GM12878 (cell line): ENCODE measurements at regions not wholly inside any gene's neighbourhood (a gene's known extent, or its start where the extent isn't known, plus 50 kb on each side); places are given as distances from the start of the nearest gene placed in this dataset.

Experiments used
- ATAC-seq: fragments of 200-7000 bp; cut with Tn5 transposase; 3 replicates; pipeline ENCODE4 v1.9.1; 2020; ENCODE audit warnings: mild to moderate bottlenecking, moderate library complexity
- BruUV-seq: library from RNA; stranded (reverse); fragments of 400-500 nt; replicated peaks from 2 replicates; lab custom pipeline; 2021; lab: Mats Ljungman, UMichigan
- CTCF ChIA-PET: fragments of 300-600 bp; sonication (Branson Sonifier 250); formaldehyde crosslinking; extraction: SDS; loops from one replicate; lab custom pipeline; 2021; ENCODE audit warnings: inconsistent platforms; lab: Yijun Ruan, JAX
- POLR2A ChIA-PET: fragments of 350-600 bp; formaldehyde crosslinking; extraction: SDS; loops from one replicate; lab custom pipeline; 2021; ENCODE audit warnings: inconsistent platforms; lab: Charles Lee
- RAD21 ChIA-PET: fragments of 300-600 bp; sonication (Branson Sonifier 250); formaldehyde crosslinking; loops from one replicate; lab custom pipeline; 2023; ENCODE audit warnings: antibody characterized with exemption; ENCODE audit not compliant: unreplicated experiment; lab: Charles Lee
- SMC1A ChIA-PET: fragments of 300-600 bp; sonication (Branson Sonifier 250); formaldehyde crosslinking; loops from one replicate; lab custom pipeline; 2023; ENCODE audit not compliant: unreplicated experiment, uncharacterized antibody; lab: Charles Lee
- DNase-seq: peaks from one replicate; pipeline ENCODE4 v3.0.0-alpha.2; 2011; ENCODE audit warnings: low read depth, low spot score
- FAIRE-seq: peaks from 3 replicates; lab custom pipeline; 2011; peaks lifted over from hg19 to GRCh38; lab: Jason Lieb, UNC
- H2AFZ ChIP-seq: 2 replicates; pipeline ENCODE4 v1.6.0; 2011; ENCODE audit warnings: low read depth, low read length, control low read depth; ENCODE audit not compliant: control insufficient read depth
- H3K27ac ChIP-seq: 2 replicates; pipeline ENCODE4 v1.5.1; 2011; ENCODE audit warnings: control low read depth; ENCODE audit not compliant: control insufficient read depth, insufficient read depth
- H3K27me3 ChIP-seq, 2 experiments: replicated peaks in 1 of 2; 2 replicates each; pipeline versions ENCODE4 v1.6.0 to v1.6.1; 2011; ENCODE audit warnings: low read length in 1 of 2; ENCODE audit not compliant: control insufficient read depth in 2 of 2, insufficient read depth in 2 of 2
- H3K36me3 ChIP-seq, 2 experiments: 2 replicates each; pipeline ENCODE4 v1.5.1; 2011; ENCODE audit warnings: low read length in 1 of 2; ENCODE audit not compliant: control insufficient read depth in 2 of 2, insufficient read depth in 2 of 2
- H3K4me1 ChIP-seq: 2 replicates; pipeline ENCODE4 v1.6.1; 2011; ENCODE audit warnings: mild to moderate bottlenecking, low read length, moderate library complexity, mixed read lengths; ENCODE audit not compliant: control insufficient read depth, insufficient read depth
- H3K4me2 ChIP-seq: 2 replicates; pipeline ENCODE4 v1.6.0; 2011; ENCODE audit warnings: control low read depth; ENCODE audit not compliant: control insufficient read depth, insufficient read depth
- H3K4me3 ChIP-seq: fragments of 200-600 bp; sonication (generic); 2 replicates; pipeline ENCODE4 v1.5.1; 2016
- H3K79me2 ChIP-seq: 2 replicates; pipeline ENCODE4 v1.6.0; 2011; ENCODE audit warnings: low read length; ENCODE audit not compliant: control insufficient read depth, insufficient read depth
- H3K9ac ChIP-seq: 2 replicates; pipeline ENCODE4 v1.8.0; 2011; ENCODE audit warnings: low read length, control low read depth, mixed read lengths; ENCODE audit not compliant: control insufficient read depth, insufficient read depth
- H3K9me3 ChIP-seq: replicated peaks from 3 replicates; pipeline ENCODE4 v1.5.1; 2011; ENCODE audit warnings: mild to moderate bottlenecking, low read length; ENCODE audit not compliant: control insufficient read depth, insufficient read depth
- H4K20me1 ChIP-seq: 2 replicates; pipeline ENCODE4 v1.6.0; 2011; ENCODE audit not compliant: control insufficient read depth, insufficient read depth
- ATF7 ChIP-seq: fragments of 450-650 bp; IDR thresholded peaks from 2 replicates; pipeline ENCODE4 v1.6.1; 2016; ENCODE audit warnings: low read depth, mild to moderate bottlenecking
- BHLHE40 ChIP-seq, 2 experiments: fragments of 450-650 bp in 1 of 2; IDR thresholded peaks; 2 replicates each; pipeline ENCODE4 v1.6.1; 2011 to 2017; ENCODE audit warnings: low read depth in 2 of 2, borderline replicate concordance in 1 of 2, improper control_type of control experiment in 1 of 2, low read length in 1 of 2, mild to moderate bottlenecking in 1 of 2
- EZH2 ChIP-seq: IDR thresholded peaks from 2 replicates; pipeline ENCODE4 v1.6.1; 2012; ENCODE audit warnings: low read depth, mild to moderate bottlenecking, control low read depth, inconsistent platforms, low read length, borderline replicate concordance; ENCODE audit not compliant: control insufficient read depth
- GABPA ChIP-seq: IDR thresholded peaks from 2 replicates; pipeline ENCODE4 v1.6.1; 2014; ENCODE audit warnings: antibody characterized with exemption, low read depth, mild to moderate bottlenecking, inconsistent platforms
- LARP7 ChIP-seq: fragments of 450-650 bp; IDR thresholded peaks from 2 replicates; pipeline ENCODE4 v1.6.1; 2017; ENCODE audit warnings: mild to moderate bottlenecking
- NR2C2 ChIP-seq: IDR thresholded peaks from 2 replicates; pipeline ENCODE4 v1.6.1; 2011; ENCODE audit warnings: borderline replicate concordance, low read depth; ENCODE audit not compliant: control insufficient read depth, insufficient read length
- PBX3 ChIP-seq: IDR thresholded peaks from 2 replicates; pipeline ENCODE4 v1.6.1; 2011; ENCODE audit warnings: mild to moderate bottlenecking, low read depth, low read length, moderate library complexity; ENCODE audit not compliant: insufficient replicate concordance
- STAT1 ChIP-seq: fragments of 450-650 bp; conservative IDR thresholded peaks from 2 replicates; pipeline ENCODE4 v1.6.1; 2014; ENCODE audit warnings: antibody characterized with exemption, mild to moderate bottlenecking
- STAT3 ChIP-seq: IDR thresholded peaks from 2 replicates; pipeline ENCODE4 v1.6.1; 2011; ENCODE audit warnings: low read depth, low read length, improper control_type of control experiment
- SUZ12 ChIP-seq: fragments of 200-600 bp; sonication (generic); IDR thresholded peaks from one replicate; pipeline ENCODE4 v1.6.1; 2018; ENCODE audit warnings: antibody characterized with exemption, mild to moderate bottlenecking; ENCODE audit not compliant: unreplicated experiment
- ZBTB11 ChIP-seq: fragments of 450-650 bp; formaldehyde crosslinking; IDR thresholded peaks from 2 replicates; pipeline ENCODE4 v1.5.0; 2022; ENCODE audit warnings: mild to moderate bottlenecking, missing genetic modification characterization
- ZNF384 ChIP-seq: IDR thresholded peaks from 2 replicates; pipeline ENCODE4 v1.6.1; 2012; ENCODE audit warnings: low read depth, mild to moderate bottlenecking, low read length, improper control_type of control experiment, borderline replicate concordance
- whole genome bisulfite sequencing: methylation state at CpG from one replicate; pipeline ENCODE4 v1.1.6; 2016; ENCODE audit warnings: low lambda C conversion rate; ENCODE audit not compliant: insufficient replicate concordance, insufficient coverage; ENCODE audit errors: missing lambda C conversion rate; 5-methylcytosine and 5-hydroxymethylcytosine counted together
- in situ Hi-C: fragments of 300-500 bp; cut with MboI; formaldehyde crosslinking; loops from 9 replicates; pipeline ENCODE4 v1.14.3; 2018; ENCODE audit warnings: mixed read lengths
- intact Hi-C: fragments of 100-400 bp; cut with micrococcal nuclease; formaldehyde crosslinking; loops from one replicate; pipeline ENCODE4 v1.14.2; 2022; ENCODE audit not compliant: unreplicated experiment
- TF ChIP-seq, protein P1 (sequence below): IDR thresholded peaks from 2 replicates; pipeline ENCODE4 v1.6.1; 2012; ENCODE audit warnings: low read depth, low read length, improper control_type of control experiment
- TF ChIP-seq, protein P2 (sequence below): fragments of 450-650 bp; IDR thresholded peaks from 2 replicates; pipeline ENCODE4 v1.6.1; 2018; ENCODE audit warnings: borderline replicate concordance, mild to moderate bottlenecking; ENCODE audit not compliant: partially characterized antibody

GRCh38 chr16:48091117-48091516, 64.7 kb downstream of the ABCC12 start:
- FAIRE-seq: no peak
- Histone ChIP-seq H4K20me1 (no peaks in the 10 kb centered on the region), H3K4me1 (peaks cover 3% of the 10 kb centered on the region; the same call in 1 of the 2 replicates), H3K36me3 (no peaks in the 10 kb centered on the region), H3K4me2 (no peak overlapping the region), H3K9me3 (peaks cover 2% of the 10 kb centered on the region; the same call in 2 of the 3 replicates), H3K27me3 (no peaks in the 10 kb centered on the region), H3K4me3 (no peak overlapping the region), H3K79me2 (no peaks in the 10 kb centered on the region), H3K27ac (no peak overlapping the region), H3K9ac (no peak overlapping the region), H2AFZ (no peak overlapping the region)
- BruUV-seq: no TSS peak
- ChIA-PET CTCF (interaction anchor here (2.3 to 2.6 kb wide), 3 partner anchors 10 to 25 kb away, joined by 11 to 20 read pairs (median 12); no protein-coding TSS in a partner anchor), RAD21 (no interaction called here), SMC1A (interaction anchor here (4.1 to 6.8 kb wide), 2 partner anchors 10 to 23 kb away, joined by 21 to 97 read pairs; no protein-coding TSS in a partner anchor), POLR2A (interaction anchor here (3.1 kb wide), 1 partner anchor 10 kb away, joined by 16 read pairs; no protein-coding TSS in a partner anchor)
- intact Hi-C loops: no loop called here
- in situ Hi-C loops: no loop called here
- ATAC-seq: no peak
- WGBS: 89% methylated on average over 14 of the region's 14 CpGs
- DNase-seq: no peak
- TF ChIP-seq LARP7 (no peak), BHLHE40 (IDR thresholded peaks at IDR 0.05; ENCODE audit: borderline replicate concordance in 1 of 2, low read depth in 2 of 2, low read length in 1 of 2) (no peak), EZH2 (no peak), GABPA (no peak), ZBTB11 (CRISPR knock-in tag) (no peak), STAT1 (no peak), STAT3 (no peak), ZNF384 (no peak), SUZ12 (no peak), NR2C2 (no peak), PBX3 (no peak), ATF7 (no peak)
- TF ChIP-seq, protein P1, sequence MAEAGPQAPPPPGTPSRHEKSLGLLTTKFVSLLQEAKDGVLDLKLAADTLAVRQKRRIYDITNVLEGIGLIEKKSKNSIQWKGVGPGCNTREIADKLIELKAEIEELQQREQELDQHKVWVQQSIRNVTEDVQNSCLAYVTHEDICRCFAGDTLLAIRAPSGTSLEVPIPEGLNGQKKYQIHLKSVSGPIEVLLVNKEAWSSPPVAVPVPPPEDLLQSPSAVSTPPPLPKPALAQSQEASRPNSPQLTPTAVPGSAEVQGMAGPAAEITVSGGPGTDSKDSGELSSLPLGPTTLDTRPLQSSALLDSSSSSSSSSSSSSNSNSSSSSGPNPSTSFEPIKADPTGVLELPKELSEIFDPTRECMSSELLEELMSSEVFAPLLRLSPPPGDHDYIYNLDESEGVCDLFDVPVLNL: no peak
- TF ChIP-seq, protein P2, sequence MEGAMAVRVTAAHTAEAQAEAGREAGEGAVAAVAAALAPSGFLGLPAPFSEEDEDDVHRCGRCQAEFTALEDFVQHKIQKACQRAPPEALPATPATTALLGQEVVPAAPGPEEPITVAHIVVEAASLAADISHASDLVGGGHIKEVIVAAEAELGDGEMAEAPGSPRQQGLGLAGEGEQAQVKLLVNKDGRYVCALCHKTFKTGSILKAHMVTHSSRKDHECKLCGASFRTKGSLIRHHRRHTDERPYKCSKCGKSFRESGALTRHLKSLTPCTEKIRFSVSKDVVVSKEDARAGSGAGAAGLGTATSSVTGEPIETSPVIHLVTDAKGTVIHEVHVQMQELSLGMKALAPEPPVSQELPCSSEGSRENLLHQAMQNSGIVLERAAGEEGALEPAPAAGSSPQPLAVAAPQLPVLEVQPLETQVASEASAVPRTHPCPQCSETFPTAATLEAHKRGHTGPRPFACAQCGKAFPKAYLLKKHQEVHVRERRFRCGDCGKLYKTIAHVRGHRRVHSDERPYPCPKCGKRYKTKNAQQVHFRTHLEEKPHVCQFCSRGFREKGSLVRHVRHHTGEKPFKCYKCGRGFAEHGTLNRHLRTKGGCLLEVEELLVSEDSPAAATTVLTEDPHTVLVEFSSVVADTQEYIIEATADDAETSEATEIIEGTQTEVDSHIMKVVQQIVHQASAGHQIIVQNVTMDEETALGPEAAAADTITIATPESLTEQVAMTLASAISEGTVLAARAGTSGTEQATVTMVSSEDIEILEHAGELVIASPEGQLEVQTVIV: no peak
